Upper lobe of left lung (tissue), 4 donors: ENCODE measurements at regions not wholly inside any gene's neighbourhood (a gene's known extent, or its start where the extent isn't known, plus 50 kb on each side); places are given as distances from the start of the nearest gene placed in this dataset.

ENCODE experiments used
- CTCF ChIP-seq, 6 experiments: fragments of 450-650 bp in 4 of 6; fragments of 200-600 bp in 2 of 6; sonication (generic) in 2 of 6; IDR thresholded peaks; one replicate each; pipeline ENCODE4 v1.5.1; 2016 to 2019; ENCODE audit warnings: antibody characterized with exemption in 6 of 6
- POLR2A ChIP-seq, 4 donors: fragments of 450-650 bp; IDR thresholded peaks; one replicate each; pipeline ENCODE4 v1.5.1; 2016 to 2017; ENCODE audit warnings: antibody characterized with exemption in 4 of 4, mild to moderate bottlenecking in 2 of 4

GRCh38 chr13:37945651-37946575, 76.3 kb upstream of the TRPC4 start:
- TF ChIP-seq CTCF (IDR thresholded peaks at IDR 0.05), result no peak
- TF ChIP-seq POLR2A (IDR thresholded peaks at IDR 0.05), result no peak
